Body of pancreas (tissue), 4 donors: ENCODE measurements at regions not wholly inside any gene's neighbourhood (a gene's known extent, or its start where the extent isn't known, plus 50 kb on each side); places are given as distances from the start of the nearest gene placed in this dataset.

Experiments used
- POLR2A ChIP-seq, 3 donors: fragments of 450-650 bp; IDR thresholded peaks; one replicate each; pipeline ENCODE4 v1.6.1; 2016; ENCODE audit warnings: antibody characterized with exemption in 3 of 3, mild to moderate bottlenecking in 2 of 3
- TF ChIP-seq, protein P1 (sequence below), 7 experiments: fragments of 450-650 bp in 4 of 7; fragments of 200-600 bp in 3 of 7; sonication (generic) in 3 of 7; IDR thresholded peaks; one replicate each; pipeline ENCODE4 v1.5.1; 2016 to 2019; ENCODE audit warnings: antibody characterized with exemption in 7 of 7

DNA sequence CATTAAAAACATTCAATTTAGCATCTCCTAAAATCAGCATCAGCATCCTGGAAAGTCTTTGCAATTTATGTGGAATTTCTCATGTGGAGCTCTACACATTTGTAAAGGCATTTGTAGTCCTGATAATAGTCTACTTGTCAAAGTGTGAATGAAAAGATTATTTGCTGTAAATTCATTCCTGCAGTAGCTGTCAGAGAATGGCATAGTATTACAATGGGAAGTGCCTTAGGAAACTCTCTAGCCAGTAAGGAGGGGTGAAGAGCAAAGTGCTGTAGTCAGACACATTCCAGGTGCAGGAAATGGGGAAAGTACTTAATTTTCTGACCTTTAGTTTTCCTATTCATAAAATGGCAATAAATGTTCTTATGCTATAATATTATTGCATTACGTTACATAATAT is 627.9 kb downstream of the KCTD16 start:
- TF ChIP-seq, protein P1, sequence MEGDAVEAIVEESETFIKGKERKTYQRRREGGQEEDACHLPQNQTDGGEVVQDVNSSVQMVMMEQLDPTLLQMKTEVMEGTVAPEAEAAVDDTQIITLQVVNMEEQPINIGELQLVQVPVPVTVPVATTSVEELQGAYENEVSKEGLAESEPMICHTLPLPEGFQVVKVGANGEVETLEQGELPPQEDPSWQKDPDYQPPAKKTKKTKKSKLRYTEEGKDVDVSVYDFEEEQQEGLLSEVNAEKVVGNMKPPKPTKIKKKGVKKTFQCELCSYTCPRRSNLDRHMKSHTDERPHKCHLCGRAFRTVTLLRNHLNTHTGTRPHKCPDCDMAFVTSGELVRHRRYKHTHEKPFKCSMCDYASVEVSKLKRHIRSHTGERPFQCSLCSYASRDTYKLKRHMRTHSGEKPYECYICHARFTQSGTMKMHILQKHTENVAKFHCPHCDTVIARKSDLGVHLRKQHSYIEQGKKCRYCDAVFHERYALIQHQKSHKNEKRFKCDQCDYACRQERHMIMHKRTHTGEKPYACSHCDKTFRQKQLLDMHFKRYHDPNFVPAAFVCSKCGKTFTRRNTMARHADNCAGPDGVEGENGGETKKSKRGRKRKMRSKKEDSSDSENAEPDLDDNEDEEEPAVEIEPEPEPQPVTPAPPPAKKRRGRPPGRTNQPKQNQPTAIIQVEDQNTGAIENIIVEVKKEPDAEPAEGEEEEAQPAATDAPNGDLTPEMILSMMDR (IDR thresholded peaks at IDR 0.05) = no peak
- TF ChIP-seq POLR2A (IDR thresholded peaks at IDR 0.05) = no peak
